NCI-H2196 treated with DMSO at 0.1 percent for 48 hours (cell line): ENCODE measurements at regions not wholly inside any gene's neighbourhood (a gene's known extent, or its start where the extent isn't known, plus 50 kb on each side); places are given as distances from the start of the nearest gene placed in this dataset.
"Not testable (repeated sequence)": the region's sequence is repeated elsewhere in the genome, so short reads cannot be mapped to it uniquely, and the experiment has no call there.

ENCODE experiments used
- DNase-seq: peaks from one replicate; lab custom pipeline; 2025; ENCODE audit not compliant: unreplicated experiment; lab: John Stamatoyannopoulos, UW

DNA sequence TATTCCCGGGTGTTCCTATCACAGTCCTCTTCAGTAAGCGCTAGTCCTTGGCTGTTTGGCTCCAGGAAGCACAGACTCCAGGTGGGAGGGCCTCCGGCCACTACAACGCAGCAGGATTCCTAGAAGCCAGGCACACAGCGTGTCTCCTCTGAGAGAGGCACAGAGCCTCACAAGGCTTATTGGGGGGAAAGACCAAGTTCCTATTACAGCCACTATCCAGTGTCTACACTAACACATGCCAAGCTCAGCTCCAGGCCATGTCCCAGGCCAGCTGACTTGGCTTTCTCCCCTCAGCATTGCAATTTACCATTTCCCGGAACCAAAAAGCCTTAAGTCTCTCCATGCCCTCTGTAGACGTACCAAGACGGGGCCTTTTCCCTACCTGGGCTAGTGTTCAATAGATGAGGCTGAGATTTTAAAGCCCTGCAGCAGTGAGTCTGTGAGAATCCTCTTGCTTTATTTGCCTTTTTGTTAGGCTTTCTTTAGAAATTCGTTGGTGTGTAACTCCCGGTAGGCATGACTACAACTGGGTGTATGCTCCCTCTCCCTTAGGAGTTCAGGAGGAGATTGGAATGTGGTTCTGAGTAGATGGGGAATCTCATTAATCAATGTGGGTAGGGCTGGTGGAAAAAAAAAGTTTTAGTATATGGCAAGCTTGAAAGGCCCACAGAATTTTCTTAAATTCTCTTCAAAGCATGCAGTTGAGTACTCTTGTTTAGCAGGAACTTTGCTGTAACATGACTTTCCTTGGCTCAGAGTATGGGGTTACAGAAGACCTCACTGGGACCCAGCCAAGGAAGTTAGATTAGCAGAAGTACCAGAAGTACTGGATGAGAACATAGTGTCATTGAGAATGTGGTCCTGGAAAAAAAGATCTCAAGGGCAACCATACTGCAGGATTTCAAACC lies 84.3 kb upstream of the SLC1A3 start:
- DNase-seq = no peak

DNA sequence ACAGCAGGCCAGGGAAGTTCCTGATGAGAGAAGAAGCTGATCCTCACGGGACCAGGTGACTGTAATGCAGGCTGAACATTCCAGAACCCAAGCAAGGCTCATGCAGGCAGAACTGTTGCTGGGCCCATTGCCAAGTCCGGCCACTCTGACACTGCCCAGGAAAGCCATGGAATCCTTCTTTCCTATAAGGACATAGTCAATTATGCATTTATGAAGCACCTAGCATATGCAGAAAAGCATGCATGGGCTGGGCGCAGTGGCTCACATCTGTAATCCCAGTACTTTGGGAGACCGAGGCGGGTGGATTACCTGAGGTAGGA lies 83.7 kb upstream of the SLC1A3 start:
- no peak for DNase-seq

DNA sequence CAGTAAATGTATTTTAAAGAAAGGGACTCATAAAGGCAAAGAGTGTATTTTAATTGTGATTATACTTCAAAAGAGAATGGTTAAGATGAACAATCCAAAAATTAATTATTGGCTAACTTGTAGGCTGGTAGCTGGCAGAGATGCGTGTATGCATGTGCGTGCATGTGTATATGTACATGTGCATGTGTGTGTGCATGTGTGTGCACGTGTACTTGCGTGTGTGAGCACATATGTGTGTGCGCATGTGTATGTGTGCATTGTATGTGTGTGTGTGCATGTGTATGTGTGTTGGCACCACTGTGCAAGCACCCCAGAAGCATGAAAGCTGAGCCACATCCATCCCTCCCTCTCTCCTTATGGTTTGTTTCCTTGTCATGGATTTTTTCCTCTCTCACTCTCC lies 83.0 kb upstream of the SLC1A3 start:
- no peak for DNase-seq

DNA sequence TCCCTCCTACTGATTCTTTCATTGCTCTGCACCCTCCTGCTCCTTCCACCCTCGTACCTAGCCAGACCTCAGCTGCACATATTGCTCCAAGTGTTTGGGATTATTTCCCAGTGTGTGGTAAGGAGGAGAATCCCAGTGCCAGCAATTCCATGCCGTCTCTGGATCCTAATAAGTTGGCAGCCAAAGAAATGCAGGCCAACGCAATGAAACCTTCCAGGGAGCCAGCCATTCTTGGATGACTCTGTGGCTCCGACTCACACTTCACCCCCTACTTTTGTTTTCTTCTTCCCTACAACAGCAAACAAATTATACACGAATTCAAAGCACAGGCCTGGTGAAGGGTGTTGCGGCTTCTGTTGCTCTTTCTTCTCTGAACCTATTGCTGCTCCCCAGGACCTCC lies 82.5 kb upstream of the SLC1A3 start:
- no peak for DNase-seq

DNA sequence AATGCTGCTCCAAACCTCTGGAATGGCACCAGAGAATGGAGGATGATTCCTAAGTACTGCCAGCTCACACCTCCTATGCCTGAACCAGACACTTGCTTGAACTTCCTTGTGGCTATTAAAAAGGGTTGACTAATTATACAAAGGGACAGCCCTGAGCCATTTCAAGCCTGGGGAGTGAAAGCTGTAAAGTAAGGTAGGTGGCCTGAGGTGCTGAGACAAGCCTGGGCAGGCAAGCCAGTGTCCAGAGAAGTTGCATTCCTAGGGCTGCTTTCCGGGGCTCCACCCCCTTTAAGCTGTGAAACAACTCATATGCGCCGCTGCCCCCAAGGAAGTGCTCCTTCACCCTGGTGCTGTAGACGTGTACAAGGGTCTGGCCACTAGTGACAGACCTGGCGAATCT lies 79.9 kb upstream of the SLC1A3 start:
- no peak for DNase-seq

DNA sequence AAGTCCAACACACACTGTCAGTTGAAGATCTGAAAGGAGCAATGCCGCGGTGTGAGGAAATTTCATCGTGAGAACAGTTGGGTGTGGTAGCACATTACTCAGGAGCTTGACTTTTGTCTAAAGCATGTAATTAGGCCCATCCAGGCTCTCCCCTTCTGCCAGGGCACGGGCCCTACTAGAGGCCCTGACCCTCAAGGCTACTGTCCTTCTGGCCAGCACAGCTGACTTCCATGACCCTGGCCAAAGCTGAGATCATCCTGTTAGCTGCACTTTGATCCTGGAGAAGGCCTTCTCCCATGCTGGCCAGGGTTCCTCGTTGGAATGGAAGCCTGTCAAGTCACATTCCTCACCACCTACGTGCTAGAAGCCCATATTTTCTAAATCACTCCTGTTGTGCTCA lies 77.8 kb upstream of the SLC1A3 start:
- DNase-seq = no peak

DNA sequence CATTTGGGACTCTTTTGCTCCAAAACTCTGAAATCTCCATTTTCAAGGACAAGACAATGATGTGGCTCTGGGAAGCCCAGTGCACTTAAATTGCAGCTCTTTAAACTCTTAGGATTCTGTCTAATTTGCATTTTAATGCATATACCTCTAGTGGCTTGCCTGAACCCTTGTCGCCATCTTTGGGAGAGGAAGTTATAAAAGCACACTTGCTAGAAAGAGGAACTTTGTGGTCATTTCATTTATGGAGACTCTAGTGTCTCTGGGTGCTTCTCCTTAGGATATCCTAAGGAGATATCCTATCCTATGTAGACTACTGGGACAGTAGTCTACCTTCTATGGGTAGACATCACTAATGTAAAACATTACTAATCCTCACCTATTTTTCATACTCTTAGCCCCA lies 77.3 kb upstream of the SLC1A3 start:
- DNase-seq = no peak

DNA sequence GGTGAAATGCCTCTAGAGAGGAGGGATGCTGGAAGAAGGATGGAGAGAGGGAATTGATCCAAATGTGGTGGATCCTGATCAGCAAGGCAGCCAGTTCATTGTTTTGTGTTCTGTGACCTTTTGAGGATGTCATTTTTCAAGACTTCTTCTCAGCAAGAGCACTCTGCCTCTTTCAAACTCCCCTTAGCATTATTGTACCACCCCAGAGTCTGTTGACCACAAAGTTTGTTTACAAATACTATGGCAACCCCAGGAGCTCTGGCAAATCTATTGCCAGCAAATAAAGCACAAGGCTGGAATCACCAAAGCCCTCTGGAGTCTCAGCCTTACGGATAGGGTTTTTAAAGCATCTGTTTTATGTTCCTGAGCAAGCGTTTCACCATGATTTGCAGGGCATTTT lies 76.2 kb upstream of the SLC1A3 start:
- no peak for DNase-seq

DNA sequence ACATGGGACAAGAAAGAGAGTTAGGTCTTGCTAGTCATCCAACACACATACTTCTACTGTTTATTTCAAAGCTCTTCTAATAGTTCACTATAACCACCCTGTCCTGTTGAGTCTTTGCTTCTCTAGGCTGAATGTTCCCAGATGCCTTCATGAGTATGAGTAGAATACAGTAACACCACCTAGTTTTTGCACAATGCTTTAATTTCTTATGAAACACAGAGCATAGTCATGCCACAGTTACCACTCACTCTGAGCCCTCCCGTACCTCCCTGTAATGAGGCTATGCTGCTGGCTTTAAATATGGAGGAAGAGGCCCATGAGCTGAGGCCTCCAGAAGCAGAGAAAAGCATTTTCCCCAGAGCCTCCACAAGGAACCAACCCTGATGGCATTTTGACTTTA lies 75.0 kb upstream of the SLC1A3 start:
- DNase-seq = no peak

DNA sequence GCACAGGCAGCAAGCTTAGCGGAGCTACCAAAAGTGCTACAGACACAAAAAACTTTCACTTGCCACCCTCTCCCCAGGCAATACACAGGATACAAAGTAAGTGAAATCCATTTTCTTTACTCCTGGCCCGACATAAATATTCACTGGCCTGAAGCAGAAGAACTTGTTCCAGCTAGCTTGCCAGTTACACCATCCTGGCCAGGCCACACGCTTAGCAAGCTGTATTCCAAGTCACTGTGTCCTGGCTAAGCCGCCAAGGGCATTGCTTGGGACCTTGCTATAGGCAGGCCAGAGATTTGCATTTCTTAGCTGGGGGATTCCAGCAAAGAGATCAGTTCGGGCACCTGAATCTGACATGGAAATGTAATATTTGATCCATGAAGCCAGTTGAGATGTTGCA lies 71.0 kb upstream of the SLC1A3 start:
- DNase-seq = no peak

DNA sequence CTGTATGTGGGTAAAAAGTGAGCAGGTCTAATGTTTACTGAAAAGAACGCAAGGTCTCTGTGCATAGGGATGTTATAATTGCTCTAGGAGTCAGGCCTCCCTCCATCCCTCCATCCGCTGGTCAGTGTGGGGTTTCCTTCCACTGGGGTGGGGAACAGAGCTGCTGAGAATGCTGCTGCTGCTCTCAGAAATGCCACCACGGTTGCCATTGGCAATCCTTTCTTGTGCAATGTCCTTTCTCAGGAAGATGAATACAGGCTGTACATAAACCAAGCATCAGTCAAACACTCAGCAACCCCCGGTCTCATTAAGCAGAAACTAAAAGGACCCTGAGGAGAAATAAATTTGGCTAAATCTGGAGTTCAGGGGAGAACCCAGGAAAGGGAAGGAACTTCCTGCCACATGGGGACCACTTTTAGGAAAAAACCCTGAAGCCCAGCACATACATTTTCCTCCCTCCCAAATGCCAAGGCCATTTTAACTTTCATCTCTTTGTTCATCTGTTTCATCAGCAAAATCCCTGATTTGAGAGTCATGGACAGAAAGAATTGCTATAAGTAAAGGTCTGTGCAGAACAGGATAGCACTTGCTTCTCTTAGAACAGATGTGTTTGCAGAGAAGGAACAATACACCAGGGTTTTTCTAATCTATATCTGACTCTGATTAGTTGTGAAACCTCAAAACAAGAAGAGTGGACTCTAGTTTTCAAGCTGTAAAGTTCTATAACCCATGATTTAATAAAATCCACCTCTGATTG lies 70.4 kb upstream of the SLC1A3 start:
- DNase-seq = no peak

DNA sequence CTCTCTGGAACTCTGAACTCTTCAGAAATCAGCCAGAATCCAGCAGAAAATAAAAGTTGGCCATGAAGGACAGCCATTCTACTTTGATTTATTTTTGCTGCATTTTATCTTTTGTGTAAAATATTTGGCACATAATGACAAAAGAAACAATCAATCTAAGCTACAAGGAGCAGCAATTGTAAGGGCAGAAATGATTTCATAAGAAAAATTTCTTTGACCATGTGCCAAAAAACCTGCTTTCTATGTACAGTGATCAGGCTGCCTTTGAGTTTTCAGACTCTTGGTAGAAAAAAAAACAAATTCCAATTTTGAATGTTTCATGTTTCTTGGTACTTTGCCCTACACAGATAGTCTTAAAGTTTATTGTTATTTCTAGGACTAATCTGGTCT lies 69.8 kb upstream of the SLC1A3 start:
- no peak for DNase-seq

DNA sequence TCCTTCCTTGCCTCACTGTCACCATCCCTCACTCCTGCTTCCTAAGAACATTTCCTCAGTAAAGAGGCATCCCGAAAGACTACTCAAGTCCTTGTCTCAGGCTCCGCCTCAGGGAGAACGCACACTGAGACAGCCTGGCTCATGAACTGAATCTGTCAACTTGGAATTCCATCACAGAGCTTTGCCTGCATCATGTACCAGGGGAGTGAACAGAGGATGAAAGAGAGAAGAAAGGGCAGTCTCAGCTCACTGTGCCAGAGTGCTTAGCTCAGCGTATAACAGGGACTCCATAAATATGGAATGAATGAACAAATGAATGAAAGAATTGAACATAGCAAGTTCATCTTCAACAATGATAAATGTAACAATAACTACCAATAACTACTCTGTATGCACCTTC lies 68.7 kb upstream of the SLC1A3 start:
- no peak for DNase-seq

DNA sequence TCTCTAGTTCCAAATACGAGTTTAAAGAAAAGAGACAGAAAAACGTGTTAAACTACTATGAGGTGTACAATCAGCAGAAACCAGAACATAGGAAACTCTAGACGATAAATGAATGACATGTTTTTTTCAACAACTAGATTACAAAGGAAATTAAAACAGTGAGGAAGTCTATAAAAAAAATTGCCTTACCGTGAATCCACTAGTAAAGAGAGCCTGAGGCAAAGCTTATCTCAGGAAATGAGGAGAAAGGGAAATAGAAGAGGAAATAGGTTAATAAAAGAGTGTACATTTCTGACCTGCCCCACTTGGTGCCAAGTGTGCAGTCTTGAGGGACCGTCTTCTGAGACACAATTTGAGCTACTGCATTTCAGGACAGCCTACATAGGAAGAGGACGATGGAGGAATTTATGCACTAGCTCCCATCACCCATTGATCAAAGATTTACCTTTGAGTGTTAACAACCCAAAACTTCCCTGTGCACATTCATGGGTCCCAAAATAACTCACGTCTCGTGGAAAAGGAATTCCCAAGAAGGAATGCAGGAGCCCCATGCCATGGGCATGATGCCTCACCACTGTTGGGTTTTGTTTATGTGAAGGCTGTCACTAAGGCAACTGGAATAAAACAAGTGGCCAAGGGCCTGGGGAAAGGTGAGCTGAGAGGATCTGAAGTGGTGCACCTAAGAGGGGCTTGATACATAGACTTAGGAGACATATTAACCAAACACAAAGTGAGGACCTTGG lies 53.6 kb upstream of the SLC1A3 start:
- no peak for DNase-seq

DNA sequence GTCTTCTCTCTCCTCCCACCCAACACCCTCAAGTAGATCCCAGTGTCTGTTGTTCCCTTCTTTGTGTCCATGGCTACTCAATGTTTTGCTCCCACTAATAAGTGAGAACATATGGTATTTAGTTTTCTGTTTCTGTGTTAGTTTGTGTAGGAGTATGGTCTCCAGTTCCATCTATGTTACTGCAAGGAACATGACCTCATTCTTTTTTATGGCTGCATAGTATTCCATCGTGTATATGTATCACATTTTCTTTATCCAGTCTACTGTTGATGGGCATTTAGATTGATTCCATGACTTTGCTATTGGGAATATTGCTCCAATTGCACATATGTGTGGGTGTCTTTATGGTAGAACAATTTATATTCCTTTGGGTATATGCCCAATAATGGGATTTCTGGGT lies 51.4 kb upstream of the SLC1A3 start:
- not testable (repeated sequence) for DNase-seq
